HepG2 (cell line): ENCODE measurements at regions not wholly inside any gene's neighbourhood (a gene's known extent, or its start where the extent isn't known, plus 50 kb on each side); places are given as distances from the start of the nearest gene placed in this dataset.

Source experiments
- ATF2 ChIP-seq: sonication (generic); formaldehyde crosslinking; IDR thresholded peaks from 2 replicates; pipeline ENCODE4 v1.4.0; 2020; ENCODE audit warnings: missing genetic modification reagents
- CBFB ChIP-seq: sonication (generic); formaldehyde crosslinking; IDR thresholded peaks from 2 replicates; pipeline ENCODE4 v1.4.0; 2020; ENCODE audit warnings: missing genetic modification reagents
- GABPB1 ChIP-seq: IDR thresholded peaks from 2 replicates; pipeline ENCODE4 v1.6.1; 2016; ENCODE audit warnings: mild to moderate bottlenecking, missing genetic modification reagents, moderate library complexity, missing compliant biosample characterization
- GTF2F1 ChIP-seq: fragments of 150-350 bp; IDR thresholded peaks from 2 replicates; pipeline ENCODE4 v1.6.1; 2014; ENCODE audit warnings: low read length
- KAT8 ChIP-seq: IDR thresholded peaks from 2 replicates; pipeline ENCODE4 v1.6.1; 2016; ENCODE audit warnings: missing genetic modification reagents, missing compliant biosample characterization
- MZF1 ChIP-seq: sonication (generic); formaldehyde crosslinking; IDR thresholded peaks from 2 replicates; pipeline ENCODE4 v1.8.1; 2023; ENCODE audit warnings: mild to moderate bottlenecking, missing genetic modification reagents, borderline replicate concordance
- POLR2AphosphoS5 ChIP-seq: IDR thresholded peaks from 2 replicates; pipeline ENCODE4 v1.6.1; 2012; ENCODE audit warnings: low read depth, low read length
- RERE ChIP-seq: IDR thresholded peaks from 2 replicates; pipeline ENCODE4 v1.6.1; 2016; ENCODE audit warnings: low read depth, missing genetic modification reagents, missing compliant biosample characterization
- SRSF4 ChIP-seq: fragments of 200-400 bp; formaldehyde crosslinking; IDR thresholded peaks from one replicate; pipeline ENCODE4 v1.6.1; 2018; ENCODE audit warnings: mild to moderate bottlenecking, low read depth, low read length, moderate library complexity; ENCODE audit not compliant: poor library complexity, severe bottlenecking
- ZNF331 ChIP-seq: sonication (generic); formaldehyde crosslinking; IDR thresholded peaks from 2 replicates; pipeline ENCODE4 v1.4.0; 2020; ENCODE audit warnings: missing genetic modification reagents

DNA sequence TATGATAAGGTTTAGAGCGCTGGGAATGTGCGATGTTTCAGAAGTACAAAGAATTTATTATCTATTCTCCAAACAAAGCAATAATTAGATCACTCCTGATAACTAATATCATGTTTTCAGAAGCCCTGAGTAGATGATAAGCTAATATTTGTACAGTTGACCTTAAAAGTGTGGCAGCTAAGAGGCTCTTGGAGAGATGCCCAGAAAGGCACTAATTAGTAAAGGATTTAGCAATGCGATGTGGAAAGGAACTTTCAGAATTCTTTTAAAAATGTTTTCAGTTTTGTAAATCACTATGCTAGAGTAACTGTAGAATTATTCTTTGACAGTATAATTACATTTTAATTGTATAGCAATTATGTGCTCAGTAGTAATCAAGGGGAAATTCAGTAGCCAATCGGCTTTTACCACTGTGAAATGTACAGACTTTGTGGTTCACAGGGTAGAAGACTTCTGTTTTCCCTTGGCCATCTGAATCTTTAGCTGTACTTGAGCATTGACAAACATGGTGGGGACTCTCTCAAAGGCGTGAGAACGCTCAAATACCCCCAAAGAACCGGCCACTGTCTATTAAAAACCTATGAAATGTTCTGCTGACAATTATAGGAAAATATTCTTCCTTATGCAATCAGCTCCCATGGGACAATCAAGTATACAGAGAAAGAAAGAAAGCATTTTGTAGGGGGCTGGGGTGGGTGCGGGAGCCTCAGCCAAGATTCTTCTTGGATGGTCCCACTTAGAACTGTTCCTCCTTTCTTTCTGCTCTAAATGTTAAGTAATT is 262.8 kb upstream of the AGAP1 start:
- no peak for TF ChIP-seq ATF2 (CRISPR knock-in tag)
- no peak for TF ChIP-seq KAT8 (CRISPR knock-in tag)
- TF ChIP-seq MZF1: no peak
- TF ChIP-seq GABPB1 (CRISPR knock-in tag): no peak
- TF ChIP-seq CBFB (CRISPR knock-in tag): no peak
- no peak for TF ChIP-seq POLR2AphosphoS5
- no peak for TF ChIP-seq RERE
- no peak for TF ChIP-seq GTF2F1
- TF ChIP-seq ZNF331: no peak
- no peak for TF ChIP-seq SRSF4
